Skeletal muscle satellite cell (primary cell): ENCODE measurements at regions not wholly inside any gene's neighbourhood (a gene's known extent, or its start where the extent isn't known, plus 50 kb on each side); places are given as distances from the start of the nearest gene placed in this dataset.

Experiments
- H3K27me3 ChIP-seq: 2 replicates; pipeline ENCODE4 v1.7.0; 2013; ENCODE audit warnings: low read length; ENCODE audit not compliant: control insufficient read depth, insufficient read depth
- H3K36me3 ChIP-seq: 2 replicates; pipeline ENCODE4 v1.7.0; 2013; ENCODE audit warnings: mild to moderate bottlenecking, control low read depth, low read length; ENCODE audit not compliant: insufficient read depth
- H3K4me1 ChIP-seq: 2 replicates; pipeline ENCODE4 v1.7.0; 2013; ENCODE audit warnings: low read length; ENCODE audit not compliant: control insufficient read depth, insufficient read depth
- H3K4me2 ChIP-seq: 2 replicates; pipeline ENCODE4 v1.7.0; 2013; ENCODE audit warnings: mild to moderate bottlenecking, low read length
- H3K4me3 ChIP-seq: 2 replicates; pipeline ENCODE4 v1.7.0; 2013; ENCODE audit warnings: low read length
- H3K9ac ChIP-seq: 2 replicates; pipeline ENCODE4 v1.7.0; 2013; ENCODE audit warnings: mild to moderate bottlenecking, low read depth, low read length, moderate library complexity
- H3K9me3 ChIP-seq: replicated peaks from 2 replicates; pipeline ENCODE4 v1.7.0; 2013; ENCODE audit warnings: mild to moderate bottlenecking, control low read depth, low read length

DNA sequence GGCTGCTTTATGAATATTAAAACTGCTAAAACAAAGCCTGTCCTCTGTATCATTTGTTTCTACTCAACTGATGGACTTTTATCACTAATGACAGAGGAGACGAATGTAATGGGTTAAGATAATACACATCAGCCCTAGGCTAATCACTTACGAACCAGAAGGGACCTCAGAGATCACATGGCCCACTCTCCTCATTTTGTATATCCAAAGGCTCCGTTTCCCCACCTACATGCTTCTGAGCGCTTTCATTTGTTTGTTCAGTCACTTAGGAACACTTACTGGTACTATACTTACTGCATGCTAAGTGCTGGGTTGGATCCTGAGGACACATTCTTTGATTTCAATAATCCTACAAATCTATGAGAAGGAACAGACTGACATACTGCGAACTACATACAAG is 169.3 kb downstream of the CEP135 start:
- no peaks in the 10 kb centered on the region for H3K9me3 ChIP-seq
- no peak overlapping the region for H3K4me2 ChIP-seq
- H3K36me3 ChIP-seq, result no peaks in the 10 kb centered on the region
- H3K9ac ChIP-seq, result no peak overlapping the region
- no peaks in the 10 kb centered on the region for H3K4me1 ChIP-seq
- H3K27me3 ChIP-seq, result no peaks in the 10 kb centered on the region
- H3K4me3 ChIP-seq, result no peak overlapping the region

DNA sequence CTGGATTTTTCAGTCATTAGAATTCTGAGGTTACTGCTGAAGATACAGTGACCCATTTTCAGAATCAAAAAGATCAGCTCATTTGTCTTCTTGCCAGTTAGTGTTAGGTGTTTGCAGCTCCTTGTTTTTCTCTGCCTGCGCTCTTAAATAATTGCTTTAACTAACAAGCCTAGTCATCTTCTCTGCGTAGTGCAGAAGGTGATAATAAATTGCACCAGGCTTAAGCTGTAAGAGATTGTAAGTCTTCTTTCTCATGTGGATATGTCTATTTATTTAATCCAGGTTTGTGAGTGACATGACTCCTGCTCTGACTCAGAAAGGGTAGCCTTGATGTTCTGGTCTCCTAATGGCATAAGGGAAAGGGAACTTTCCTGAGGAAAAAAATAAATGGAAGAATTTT is 167.2 kb downstream of the CEP135 start:
- no peak overlapping the region for H3K4me3 ChIP-seq
- no peaks in the 10 kb centered on the region for H3K4me1 ChIP-seq
- no peaks in the 10 kb centered on the region for H3K9me3 ChIP-seq
- H3K27me3 ChIP-seq, result no peaks in the 10 kb centered on the region
- H3K4me2 ChIP-seq, result no peak overlapping the region
- H3K9ac ChIP-seq, result no peak overlapping the region
- no peaks in the 10 kb centered on the region for H3K36me3 ChIP-seq

DNA sequence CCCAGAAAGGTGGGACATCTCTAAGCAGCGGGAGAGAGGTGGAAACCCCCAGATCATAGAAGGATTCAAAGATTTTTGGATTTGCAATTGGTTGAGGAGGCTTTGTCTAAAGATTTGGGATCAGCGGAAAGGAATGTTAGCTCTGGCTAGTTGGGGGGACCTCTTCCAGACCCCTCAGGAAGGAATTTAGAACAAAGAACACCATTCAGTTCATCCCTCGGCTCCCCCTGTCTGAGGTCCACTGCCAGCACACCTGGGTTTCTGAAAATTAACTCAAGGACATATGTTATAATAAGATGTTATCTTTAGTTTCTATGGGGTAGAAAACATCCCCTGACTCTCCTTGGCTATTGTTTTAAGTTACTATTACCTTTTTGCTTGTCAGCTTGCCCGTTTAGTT is 163.6 kb downstream of the CEP135 start:
- Histone ChIP-seq H3K9ac (no peak overlapping the region), H3K9me3 (no peaks in the 10 kb centered on the region), H3K36me3 (no peaks in the 10 kb centered on the region), H3K27me3 (no peaks in the 10 kb centered on the region), H3K4me1 (no peaks in the 10 kb centered on the region), H3K4me2 (no peak overlapping the region), H3K4me3 (no peak overlapping the region)

DNA sequence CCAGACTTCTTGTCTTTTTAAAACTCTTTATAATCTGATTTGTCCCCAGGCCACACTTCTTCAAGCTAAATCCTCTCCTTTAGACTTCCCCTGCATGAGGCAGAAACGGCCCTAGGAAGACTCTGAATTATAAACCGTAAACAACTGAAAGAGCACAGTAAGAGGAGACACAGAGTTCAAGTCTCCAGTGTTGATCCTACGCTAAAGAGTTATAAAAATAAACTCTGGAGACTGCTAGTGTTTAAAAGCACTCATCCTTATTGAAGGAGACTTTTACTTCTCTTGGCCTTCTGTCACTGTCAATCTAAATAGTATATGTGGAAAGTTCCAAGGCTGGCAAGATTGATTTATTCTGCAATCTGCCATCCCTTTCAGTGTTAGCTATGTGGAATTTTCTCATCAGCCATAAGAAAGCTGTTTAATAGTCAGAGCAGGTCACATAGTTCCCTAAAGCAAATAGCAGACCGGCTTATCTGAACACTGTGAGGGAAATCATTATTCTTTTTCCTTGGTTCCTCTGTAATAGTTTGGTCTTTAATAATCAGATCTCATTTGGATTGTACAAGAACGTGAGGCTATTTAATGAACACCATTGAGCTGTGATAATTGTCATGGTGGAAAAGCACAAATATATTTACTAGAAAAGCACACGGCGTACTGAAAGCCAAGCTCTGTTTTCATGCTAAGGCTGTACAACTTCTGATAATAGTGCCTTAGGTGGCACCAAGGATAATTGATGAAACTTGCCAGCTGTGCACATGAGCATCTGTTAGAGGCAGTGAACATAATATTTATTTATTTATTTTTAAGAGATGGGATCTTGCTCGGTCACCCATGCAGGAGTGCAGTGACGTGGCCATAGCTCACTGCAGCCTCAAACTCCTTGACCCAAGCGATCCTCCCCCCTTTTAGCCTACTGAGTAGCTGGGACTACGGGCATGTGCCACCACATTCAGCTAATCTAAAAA is 157.7 kb downstream of the CEP135 start:
- no peak overlapping the region for H3K4me3 ChIP-seq
- no peaks in the 10 kb centered on the region for H3K36me3 ChIP-seq
- no peaks in the 10 kb centered on the region for H3K9me3 ChIP-seq
- no peak overlapping the region for H3K4me2 ChIP-seq
- no peaks in the 10 kb centered on the region for H3K27me3 ChIP-seq
- no peaks in the 10 kb centered on the region for H3K4me1 ChIP-seq
- H3K9ac ChIP-seq, result no peak overlapping the region

DNA sequence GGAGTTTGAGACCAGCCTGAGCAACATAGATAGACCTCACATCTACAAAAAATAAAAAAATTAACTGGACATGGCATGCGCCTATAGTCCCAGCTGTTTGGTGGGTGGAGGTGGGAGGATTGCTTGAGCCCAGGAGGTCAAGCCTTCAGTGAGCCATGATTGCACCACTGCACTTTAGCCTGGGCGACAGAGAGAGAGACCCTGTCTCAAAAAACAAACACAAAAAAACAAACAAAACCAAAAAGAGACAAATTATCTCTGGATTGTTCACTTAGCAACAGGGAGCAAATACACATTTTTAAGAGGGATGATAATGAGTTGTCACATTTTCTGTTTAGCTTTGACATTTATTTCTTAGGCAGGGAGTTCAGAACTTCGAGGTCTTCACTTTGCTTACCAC is 155.4 kb downstream of the CEP135 start:
- Histone ChIP-seq H3K9me3 (no peaks in the 10 kb centered on the region), H3K4me3 (no peak overlapping the region), H3K9ac (no peak overlapping the region), H3K27me3 (peaks cover 4% of the 10 kb centered on the region), H3K4me1 (no peaks in the 10 kb centered on the region), H3K4me2 (no peak overlapping the region), H3K36me3 (no peaks in the 10 kb centered on the region)

DNA sequence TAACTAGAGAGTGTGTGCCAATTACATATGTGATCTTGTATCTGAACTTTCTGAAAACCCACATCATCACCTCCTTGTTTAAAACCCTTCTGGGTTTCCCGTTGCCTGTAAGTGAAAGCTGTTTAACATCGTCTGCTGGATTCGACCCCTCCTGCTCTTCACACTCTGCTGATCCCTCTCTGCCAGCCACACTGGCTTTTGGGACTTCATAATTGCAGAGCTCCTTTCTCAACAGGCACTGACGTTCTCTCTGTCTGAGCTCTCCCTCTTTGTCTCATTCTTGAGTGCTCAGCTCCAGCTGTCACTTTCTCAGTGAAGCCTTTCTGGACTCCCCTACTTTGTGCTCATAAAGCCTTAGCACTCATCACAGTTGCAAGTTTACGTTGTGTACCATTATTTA is 153.9 kb downstream of the CEP135 start:
- Histone ChIP-seq H3K9ac (no peak overlapping the region), H3K27me3 (peaks cover 4% of the 10 kb centered on the region), H3K36me3 (no peaks in the 10 kb centered on the region), H3K9me3 (no peaks in the 10 kb centered on the region), H3K4me1 (no peaks in the 10 kb centered on the region), H3K4me3 (no peak overlapping the region), H3K4me2 (no peak overlapping the region)

DNA sequence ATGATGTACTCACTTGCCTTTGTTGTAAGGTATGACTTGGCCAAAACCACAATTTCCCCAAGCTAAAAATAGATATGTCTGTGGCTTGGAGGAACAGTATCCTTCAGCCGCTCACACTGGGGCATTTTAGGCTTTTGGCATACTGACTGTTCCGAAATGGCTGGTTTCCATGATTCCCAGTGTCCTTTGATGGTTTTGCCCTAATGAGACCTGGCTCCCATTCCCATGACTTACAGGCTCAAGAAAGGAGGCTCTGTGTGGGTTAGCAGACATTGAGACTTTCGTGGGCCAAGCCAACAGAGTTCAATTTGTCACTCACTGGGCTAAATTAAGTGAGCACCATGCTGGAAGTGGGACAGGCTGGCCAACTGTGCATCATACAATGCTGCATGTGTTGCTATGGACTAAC is 150.6 kb downstream of the CEP135 start:
- Histone ChIP-seq H3K4me2 (no peak overlapping the region), H3K9me3 (no peaks in the 10 kb centered on the region), H3K4me1 (no peaks in the 10 kb centered on the region), H3K36me3 (no peaks in the 10 kb centered on the region), H3K4me3 (no peak overlapping the region), H3K9ac (no peak overlapping the region), H3K27me3 (peaks cover 4% of the 10 kb centered on the region)

DNA sequence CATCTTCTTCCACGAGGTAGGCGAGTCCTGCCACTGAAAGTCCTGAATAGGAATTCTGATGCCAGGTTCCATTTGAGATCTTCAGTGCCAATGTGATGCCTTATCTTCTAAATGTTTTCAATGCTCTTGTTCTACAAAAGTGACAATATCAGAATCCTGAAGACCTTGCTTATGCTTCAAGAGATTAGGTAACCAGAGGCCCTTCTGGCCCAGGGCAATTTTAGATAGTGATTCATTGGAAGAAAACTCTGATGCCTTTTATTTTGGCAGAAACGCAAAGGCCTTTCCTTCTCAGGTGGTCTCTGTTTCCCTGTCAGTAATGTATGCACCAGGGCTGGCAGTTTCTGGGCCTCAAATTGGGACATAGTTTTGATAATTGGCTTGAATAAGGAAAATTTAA is 144.8 kb downstream of the CEP135 start:
- Histone ChIP-seq H3K36me3 (no peaks in the 10 kb centered on the region), H3K4me1 (no peaks in the 10 kb centered on the region), H3K4me3 (no peak overlapping the region), H3K9me3 (no peaks in the 10 kb centered on the region), H3K27me3 (no peaks in the 10 kb centered on the region), H3K9ac (no peak overlapping the region), H3K4me2 (no peak overlapping the region)

DNA sequence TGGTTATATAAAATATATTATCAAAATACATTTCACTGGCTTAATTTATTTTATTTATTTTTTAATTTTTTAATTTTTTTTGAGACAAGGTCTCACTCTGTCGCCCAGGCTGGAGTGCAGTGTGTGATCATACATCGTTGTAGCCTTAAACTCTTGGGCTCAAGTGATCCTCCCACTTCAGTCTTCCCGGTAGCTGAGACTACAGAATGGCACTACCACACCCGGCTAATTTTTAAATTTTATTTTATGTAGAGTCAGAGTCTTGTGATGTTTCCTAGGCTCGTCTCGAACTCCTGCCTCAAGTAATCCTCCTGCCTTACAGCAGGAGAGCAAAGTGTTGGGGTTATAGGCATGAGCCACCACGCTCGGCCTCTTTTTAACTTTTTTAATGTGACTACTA is 143.8 kb downstream of the CEP135 start:
- no peak overlapping the region for H3K4me2 ChIP-seq
- no peak overlapping the region for H3K9ac ChIP-seq
- no peak overlapping the region for H3K4me3 ChIP-seq
- H3K9me3 ChIP-seq, result no peaks in the 10 kb centered on the region
- H3K36me3 ChIP-seq, result no peaks in the 10 kb centered on the region
- no peaks in the 10 kb centered on the region for H3K27me3 ChIP-seq
- H3K4me1 ChIP-seq, result no peaks in the 10 kb centered on the region

DNA sequence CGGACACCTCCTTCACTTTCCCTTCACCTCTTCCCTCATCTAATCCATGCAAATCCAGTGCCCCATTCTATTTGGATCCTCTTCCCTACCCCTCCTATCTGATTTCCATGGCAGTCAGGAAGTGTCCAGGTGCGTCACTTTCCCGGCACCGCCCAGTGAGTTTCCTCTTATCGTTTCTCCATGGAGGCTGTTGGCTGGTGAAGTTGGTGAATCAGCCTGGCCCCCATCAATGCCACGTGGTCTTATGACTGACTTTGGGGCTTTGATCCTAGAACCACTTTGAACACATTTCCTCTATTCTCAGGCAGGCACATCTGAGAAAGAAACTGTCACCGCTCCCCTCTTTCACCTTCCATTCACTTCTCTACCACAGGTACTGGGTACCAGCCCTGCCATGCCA is 137.8 kb downstream of the CEP135 start:
- Histone ChIP-seq H3K9me3 (no peaks in the 10 kb centered on the region), H3K4me2 (no peak overlapping the region), H3K36me3 (no peaks in the 10 kb centered on the region), H3K27me3 (no peaks in the 10 kb centered on the region), H3K4me3 (no peak overlapping the region), H3K4me1 (no peaks in the 10 kb centered on the region), H3K9ac (no peak overlapping the region)

DNA sequence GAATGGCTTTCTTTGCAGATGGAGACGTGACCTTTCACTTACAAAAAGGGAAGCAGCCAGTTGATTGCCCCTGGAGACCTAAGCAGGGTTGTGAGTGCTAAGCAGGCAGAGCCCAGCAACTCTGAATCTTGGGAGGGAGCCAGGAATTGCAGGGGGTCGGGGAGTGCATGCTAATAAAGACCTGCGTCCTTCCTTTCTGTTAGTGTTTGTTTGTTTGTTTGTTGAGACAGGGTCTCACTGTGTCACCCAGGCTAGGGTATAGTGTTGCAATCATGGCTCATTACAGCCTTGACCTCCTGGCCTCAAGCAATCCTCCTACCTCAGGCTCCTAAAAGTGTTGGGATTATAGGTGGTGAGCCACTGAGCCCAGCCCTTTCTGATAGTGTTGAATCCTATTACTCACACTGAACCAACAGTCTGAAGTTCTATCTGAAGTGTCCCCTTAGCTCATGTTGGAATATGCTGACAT is 137.4 kb downstream of the CEP135 start:
- H3K4me3 ChIP-seq, result no peak overlapping the region
- H3K27me3 ChIP-seq, result no peaks in the 10 kb centered on the region
- no peak overlapping the region for H3K9ac ChIP-seq
- no peaks in the 10 kb centered on the region for H3K4me1 ChIP-seq
- H3K9me3 ChIP-seq, result no peaks in the 10 kb centered on the region
- H3K4me2 ChIP-seq, result no peak overlapping the region
- H3K36me3 ChIP-seq, result no peaks in the 10 kb centered on the region

DNA sequence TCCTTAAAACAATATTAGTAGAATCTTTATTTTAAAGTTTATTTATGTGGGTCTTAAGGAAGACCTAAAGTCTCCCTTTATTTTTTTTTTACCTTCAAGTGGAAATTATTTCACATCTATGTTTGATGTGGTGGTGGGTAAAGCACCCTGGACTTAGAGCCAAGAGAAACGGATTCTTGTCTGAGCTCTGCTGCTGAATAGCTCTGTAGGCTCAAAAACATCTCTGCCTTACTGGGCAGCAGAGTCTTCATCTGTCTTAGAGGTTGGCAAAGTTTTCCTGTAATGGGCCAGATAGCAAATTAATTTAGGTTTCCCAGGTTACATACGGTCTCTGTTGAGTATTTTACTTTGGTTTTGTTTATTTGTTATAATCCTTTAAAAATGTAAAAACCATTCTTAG is 136.5 kb downstream of the CEP135 start:
- no peak overlapping the region for H3K9ac ChIP-seq
- H3K4me3 ChIP-seq, result no peak overlapping the region
- no peaks in the 10 kb centered on the region for H3K36me3 ChIP-seq
- no peaks in the 10 kb centered on the region for H3K4me1 ChIP-seq
- no peak overlapping the region for H3K4me2 ChIP-seq
- no peaks in the 10 kb centered on the region for H3K27me3 ChIP-seq
- no peaks in the 10 kb centered on the region for H3K9me3 ChIP-seq
